GM18511 (cell line): ENCODE measurements at regions not wholly inside any gene's neighbourhood (a gene's known extent, or its start where the extent isn't known, plus 50 kb on each side); places are given as distances from the start of the nearest gene placed in this dataset.
"Not testable (repeated sequence)": the region's sequence is repeated elsewhere in the genome, so short reads cannot be mapped to it uniquely, and the experiment has no call there.

Source experiments
- ATAC-seq: cut with Tn5 transposase; IDR thresholded peaks from one replicate; pipeline ENCODE4 v1.9.1; 2021; ENCODE audit warnings: mild to moderate bottlenecking, moderate library complexity; ENCODE audit not compliant: unreplicated experiment

- ATAC-seq: no peak
These were observed 139.0 kb upstream of the LRIG3 start for GRCh38 chr12:59059088-59059935.

GRCh38 chr12:59056966-59057365 lies 136.7 kb upstream of the LRIG3 start:
- ATAC-seq: no peak

- peak; percentile 83 for ATAC-seq
These were observed 135.0 kb upstream of the LRIG3 start for GRCh38 chr12:59055204-59055860.

GRCh38 chr12:59053266-59053899 lies 133.1 kb upstream of the LRIG3 start:
- ATAC-seq: not testable (repeated sequence)

GRCh38 chr12:59046763-59047534 lies 126.6 kb upstream of the LRIG3 start:
- ATAC-seq: no peak

- ATAC-seq: no peak
These were observed 124.5 kb upstream of the LRIG3 start for GRCh38 chr12:59044791-59045190.

GRCh38 chr12:59041241-59042121 lies 121.2 kb upstream of the LRIG3 start:
- no peak for ATAC-seq

- no peak for ATAC-seq
These were observed 120.4 kb upstream of the LRIG3 start for GRCh38 chr12:59040656-59041055.

- ATAC-seq: no peak
These were observed 119.7 kb upstream of the LRIG3 start for GRCh38 chr12:59040043-59040442.

- ATAC-seq: no peak
These were observed 118.7 kb upstream of the LRIG3 start for GRCh38 chr12:59039005-59039404.

- ATAC-seq: no peak
These were observed 116.9 kb upstream of the LRIG3 start for GRCh38 chr12:59036973-59037762.

- ATAC-seq: no peak
These were observed 116.0 kb upstream of the LRIG3 start for GRCh38 chr12:59036347-59036746.

GRCh38 chr12:59031313-59031712 lies 111.0 kb upstream of the LRIG3 start:
- ATAC-seq: no peak

GRCh38 chr12:59030415-59030814 lies 110.1 kb upstream of the LRIG3 start:
- ATAC-seq: no peak

- no peak for ATAC-seq
These were observed 106.9 kb upstream of the LRIG3 start for GRCh38 chr12:59027199-59027598.

GRCh38 chr12:59023861-59024424 lies 103.6 kb upstream of the LRIG3 start:
- ATAC-seq: no peak

GRCh38 chr12:59020073-59020946 lies 100.0 kb upstream of the LRIG3 start:
- ATAC-seq: no peak

GRCh38 chr12:59014885-59015284 lies 94.6 kb upstream of the LRIG3 start:
- no peak for ATAC-seq
